ENCODE measurements at regions not wholly inside any gene's neighbourhood (a gene's known extent, or its start where the extent isn't known, plus 50 kb on each side); places are given as distances from the start of the nearest gene placed in this dataset.

DNA sequence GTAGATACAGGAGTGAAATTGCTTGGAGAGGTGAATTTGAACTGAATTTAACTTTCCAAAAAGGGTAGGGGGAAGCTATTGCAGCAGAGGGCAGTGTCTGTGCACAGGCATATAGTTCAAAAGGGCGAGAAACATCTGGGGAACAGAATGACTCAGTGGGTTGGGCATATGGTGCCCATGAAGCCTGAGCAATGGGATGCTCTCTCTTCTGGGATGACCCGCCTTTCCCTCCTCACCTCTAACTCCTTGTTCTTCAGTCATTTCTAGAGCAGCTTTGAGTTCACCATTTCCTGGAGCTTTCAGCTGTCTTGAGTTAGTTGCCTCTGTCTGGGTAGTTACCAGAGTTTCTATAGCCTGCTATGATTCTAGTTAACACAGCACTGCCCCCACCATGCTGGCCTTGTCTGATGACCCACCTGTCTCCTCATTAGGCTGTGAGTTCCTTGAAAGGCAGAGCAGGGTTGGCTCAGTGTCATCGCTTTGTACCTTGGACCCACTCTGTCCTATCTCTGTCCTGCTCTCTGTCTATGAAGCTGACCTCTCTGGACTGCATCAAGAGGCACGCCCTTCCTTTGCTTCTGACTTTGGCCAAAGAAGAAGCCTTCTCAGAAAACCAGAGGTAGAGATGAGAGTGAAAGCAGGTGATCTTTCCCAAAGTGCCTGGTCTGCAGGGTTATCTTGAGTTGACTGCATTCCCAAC, 299.6 kb upstream of the KLF4 start:
- no peaks in the 10 kb centered on the region for H3K36me3 ChIP-seq (replicated peaks in 1 of 2; ENCODE audit: control insufficient read depth in 1 of 2, insufficient read depth in 2 of 2, low read length in 2 of 2)
- H3K9me3 ChIP-seq (ENCODE audit: low read length): no peaks in the 10 kb centered on the region
- H3K79me2 ChIP-seq (ENCODE audit: insufficient read depth, low read length): no peaks in the 10 kb centered on the region
- H3K9ac ChIP-seq (ENCODE audit: insufficient read depth, low read depth, low read length): no peak overlapping the region
- H2AFZ ChIP-seq (ENCODE audit: low read length): no peak overlapping the region
- FAIRE-seq (no peak), DNase-seq (ENCODE audit: low spot score) (no peak), ATAC-seq (no peak)
- H3K4me2 ChIP-seq (ENCODE audit: low read depth, low read length): no peak overlapping the region
- no peak overlapping the region for H3K4me3 ChIP-seq (replicated peaks in 1 of 3; ENCODE audit: insufficient read depth in 1 of 3, low read depth in 2 of 3, low read length in 3 of 3)
- H4K20me1 ChIP-seq (ENCODE audit: insufficient read depth, low read length): no peaks in the 10 kb centered on the region
- POLR2A ChIA-PET: no interaction called here
- TF ChIP-seq, protein P1, sequence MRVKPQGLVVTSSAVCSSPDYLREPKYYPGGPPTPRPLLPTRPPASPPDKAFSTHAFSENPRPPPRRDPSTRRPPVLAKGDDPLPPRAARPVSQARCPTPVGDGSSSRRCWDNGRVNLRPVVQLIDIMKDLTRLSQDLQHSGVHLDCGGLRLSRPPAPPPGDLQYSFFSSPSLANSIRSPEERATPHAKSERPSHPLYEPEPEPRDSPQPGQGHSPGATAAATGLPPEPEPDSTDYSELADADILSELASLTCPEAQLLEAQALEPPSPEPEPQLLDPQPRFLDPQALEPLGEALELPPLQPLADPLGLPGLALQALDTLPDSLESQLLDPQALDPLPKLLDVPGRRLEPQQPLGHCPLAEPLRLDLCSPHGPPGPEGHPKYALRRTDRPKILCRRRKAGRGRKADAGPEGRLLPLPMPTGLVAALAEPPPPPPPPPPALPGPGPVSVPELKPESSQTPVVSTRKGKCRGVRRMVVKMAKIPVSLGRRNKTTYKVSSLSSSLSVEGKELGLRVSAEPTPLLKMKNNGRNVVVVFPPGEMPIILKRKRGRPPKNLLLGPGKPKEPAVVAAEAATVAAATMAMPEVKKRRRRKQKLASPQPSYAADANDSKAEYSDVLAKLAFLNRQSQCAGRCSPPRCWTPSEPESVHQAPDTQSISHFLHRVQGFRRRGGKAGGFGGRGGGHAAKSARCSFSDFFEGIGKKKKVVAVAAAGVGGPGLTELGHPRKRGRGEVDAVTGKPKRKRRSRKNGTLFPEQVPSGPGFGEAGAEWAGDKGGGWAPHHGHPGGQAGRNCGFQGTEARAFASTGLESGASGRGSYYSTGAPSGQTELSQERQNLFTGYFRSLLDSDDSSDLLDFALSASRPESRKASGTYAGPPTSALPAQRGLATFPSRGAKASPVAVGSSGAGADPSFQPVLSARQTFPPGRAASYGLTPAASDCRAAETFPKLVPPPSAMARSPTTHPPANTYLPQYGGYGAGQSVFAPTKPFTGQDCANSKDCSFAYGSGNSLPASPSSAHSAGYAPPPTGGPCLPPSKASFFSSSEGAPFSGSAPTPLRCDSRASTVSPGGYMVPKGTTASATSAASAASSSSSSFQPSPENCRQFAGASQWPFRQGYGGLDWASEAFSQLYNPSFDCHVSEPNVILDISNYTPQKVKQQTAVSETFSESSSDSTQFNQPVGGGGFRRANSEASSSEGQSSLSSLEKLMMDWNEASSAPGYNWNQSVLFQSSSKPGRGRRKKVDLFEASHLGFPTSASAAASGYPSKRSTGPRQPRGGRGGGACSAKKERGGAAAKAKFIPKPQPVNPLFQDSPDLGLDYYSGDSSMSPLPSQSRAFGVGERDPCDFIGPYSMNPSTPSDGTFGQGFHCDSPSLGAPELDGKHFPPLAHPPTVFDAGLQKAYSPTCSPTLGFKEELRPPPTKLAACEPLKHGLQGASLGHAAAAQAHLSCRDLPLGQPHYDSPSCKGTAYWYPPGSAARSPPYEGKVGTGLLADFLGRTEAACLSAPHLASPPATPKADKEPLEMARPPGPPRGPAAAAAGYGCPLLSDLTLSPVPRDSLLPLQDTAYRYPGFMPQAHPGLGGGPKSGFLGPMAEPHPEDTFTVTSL (CRISPR knock-in tag; IDR thresholded peaks at IDR 0.05; ENCODE audit: borderline replicate concordance): no peak
- TF ChIP-seq, protein P2, sequence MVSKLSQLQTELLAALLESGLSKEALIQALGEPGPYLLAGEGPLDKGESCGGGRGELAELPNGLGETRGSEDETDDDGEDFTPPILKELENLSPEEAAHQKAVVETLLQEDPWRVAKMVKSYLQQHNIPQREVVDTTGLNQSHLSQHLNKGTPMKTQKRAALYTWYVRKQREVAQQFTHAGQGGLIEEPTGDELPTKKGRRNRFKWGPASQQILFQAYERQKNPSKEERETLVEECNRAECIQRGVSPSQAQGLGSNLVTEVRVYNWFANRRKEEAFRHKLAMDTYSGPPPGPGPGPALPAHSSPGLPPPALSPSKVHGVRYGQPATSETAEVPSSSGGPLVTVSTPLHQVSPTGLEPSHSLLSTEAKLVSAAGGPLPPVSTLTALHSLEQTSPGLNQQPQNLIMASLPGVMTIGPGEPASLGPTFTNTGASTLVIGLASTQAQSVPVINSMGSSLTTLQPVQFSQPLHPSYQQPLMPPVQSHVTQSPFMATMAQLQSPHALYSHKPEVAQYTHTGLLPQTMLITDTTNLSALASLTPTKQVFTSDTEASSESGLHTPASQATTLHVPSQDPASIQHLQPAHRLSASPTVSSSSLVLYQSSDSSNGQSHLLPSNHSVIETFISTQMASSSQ (IDR thresholded peaks at IDR 0.05; ENCODE audit: low read depth): no peak
- TF ChIP-seq, protein P2 (CRISPR knock-in tag; IDR thresholded peaks at IDR 0.05; ENCODE audit: borderline replicate concordance): no peak
- TF ChIP-seq, protein P3, sequence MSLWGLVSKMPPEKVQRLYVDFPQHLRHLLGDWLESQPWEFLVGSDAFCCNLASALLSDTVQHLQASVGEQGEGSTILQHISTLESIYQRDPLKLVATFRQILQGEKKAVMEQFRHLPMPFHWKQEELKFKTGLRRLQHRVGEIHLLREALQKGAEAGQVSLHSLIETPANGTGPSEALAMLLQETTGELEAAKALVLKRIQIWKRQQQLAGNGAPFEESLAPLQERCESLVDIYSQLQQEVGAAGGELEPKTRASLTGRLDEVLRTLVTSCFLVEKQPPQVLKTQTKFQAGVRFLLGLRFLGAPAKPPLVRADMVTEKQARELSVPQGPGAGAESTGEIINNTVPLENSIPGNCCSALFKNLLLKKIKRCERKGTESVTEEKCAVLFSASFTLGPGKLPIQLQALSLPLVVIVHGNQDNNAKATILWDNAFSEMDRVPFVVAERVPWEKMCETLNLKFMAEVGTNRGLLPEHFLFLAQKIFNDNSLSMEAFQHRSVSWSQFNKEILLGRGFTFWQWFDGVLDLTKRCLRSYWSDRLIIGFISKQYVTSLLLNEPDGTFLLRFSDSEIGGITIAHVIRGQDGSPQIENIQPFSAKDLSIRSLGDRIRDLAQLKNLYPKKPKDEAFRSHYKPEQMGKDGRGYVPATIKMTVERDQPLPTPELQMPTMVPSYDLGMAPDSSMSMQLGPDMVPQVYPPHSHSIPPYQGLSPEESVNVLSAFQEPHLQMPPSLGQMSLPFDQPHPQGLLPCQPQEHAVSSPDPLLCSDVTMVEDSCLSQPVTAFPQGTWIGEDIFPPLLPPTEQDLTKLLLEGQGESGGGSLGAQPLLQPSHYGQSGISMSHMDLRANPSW (CRISPR knock-in tag; IDR thresholded peaks at IDR 0.05; ENCODE audit: borderline replicate concordance): no peak
- no TSS peak for BruUV-seq (replicated peaks)
- no peaks in the 10 kb centered on the region for H3K27me3 ChIP-seq (ENCODE audit: control insufficient read depth in 1 of 2, insufficient read depth in 2 of 2, low read length in 2 of 2)
- H3K4me1 ChIP-seq (ENCODE audit: insufficient read depth, low read length): no peaks in the 10 kb centered on the region
- whole genome bisulfite sequencing (ENCODE audit: low lambda C conversion rate): 24% methylated on average over 4 of the region's 4 CpGs
- intact Hi-C loops (cut with micrococcal nuclease; ENCODE audit: unreplicated experiment): no loop called here
- CTCF ChIA-PET (ENCODE audit: low intra/inter-chr PET ratio, low total read pairs): no interaction called here
- in situ Hi-C loops (cut with HindIII; ENCODE audit: extremely low pct_ligation_motif_present, low pct_unique_long_range_greater_than_20kb): no loop called here
- no peak overlapping the region for H3K27ac ChIP-seq (ENCODE audit: extremely low read length, insufficient read depth, low read length)

Data from HepG2 (cell line).